ENCODE measurements at regions not wholly inside any gene's neighbourhood (a gene's known extent, or its start where the extent isn't known, plus 50 kb on each side); places are given as distances from the start of the nearest gene placed in this dataset.

DNA sequence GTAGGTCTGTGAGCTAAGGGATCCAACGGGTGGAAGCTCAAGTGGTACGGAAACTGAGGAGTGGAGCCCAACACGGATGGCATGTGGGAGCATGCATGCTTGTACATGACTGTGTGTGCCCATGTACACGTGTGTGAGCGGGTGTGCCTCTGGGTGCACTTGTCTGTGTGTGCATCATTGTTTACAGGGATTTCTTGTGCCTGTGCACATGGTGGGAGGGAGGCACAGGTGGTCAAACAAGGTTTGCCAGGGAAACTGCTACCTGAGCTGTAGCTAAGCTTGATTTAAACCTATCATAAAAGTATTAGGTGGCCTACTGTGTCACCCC is 122.5 kb upstream of the MAMLD1 start:
- no peaks in the 10 kb centered on the region for H3K36me3 ChIP-seq (replicated peaks in 1 of 2; ENCODE audit: control insufficient read depth in 1 of 2, insufficient read depth in 2 of 2, low read length in 2 of 2)
- no peak overlapping the region for H2AFZ ChIP-seq (ENCODE audit: low read length)
- peaks cover 15% of the 10 kb centered on the region for H3K4me1 ChIP-seq (ENCODE audit: insufficient read depth, low read length)
- DNase-seq (ENCODE audit: low spot score): no peak
- H3K27me3 ChIP-seq (ENCODE audit: control insufficient read depth in 1 of 2, insufficient read depth in 2 of 2, low read length in 2 of 2): no peaks in the 10 kb centered on the region
- ATAC-seq: no peak
- no peak overlapping the region for H3K27ac ChIP-seq (ENCODE audit: extremely low read length, insufficient read depth, low read length)
- H3K4me3 ChIP-seq (replicated peaks in 1 of 3; ENCODE audit: insufficient read depth in 1 of 3, low read depth in 2 of 3, low read length in 3 of 3): no peak overlapping the region
- no peaks in the 10 kb centered on the region for H3K9me3 ChIP-seq (ENCODE audit: low read length)
- FAIRE-seq: no peak
- no peak overlapping the region for H3K4me2 ChIP-seq (ENCODE audit: low read depth, low read length)
- no peaks in the 10 kb centered on the region for H4K20me1 ChIP-seq (ENCODE audit: insufficient read depth, low read length)
- in situ Hi-C loops (cut with HindIII; ENCODE audit: extremely low pct_ligation_motif_present, low pct_unique_long_range_greater_than_20kb): no loop called here
- H3K9ac ChIP-seq (ENCODE audit: insufficient read depth, low read depth, low read length): no peak overlapping the region
- WGBS (ENCODE audit: low lambda C conversion rate): no CpG with 5 or more reads among the region's 5 CpGs
- no peaks in the 10 kb centered on the region for H3K79me2 ChIP-seq (ENCODE audit: insufficient read depth, low read length)
- no TSS peak for BruUV-seq (replicated peaks)
- ChIA-PET POLR2A (no interaction called here), CTCF (ENCODE audit: low intra/inter-chr PET ratio, low total read pairs) (no interaction called here)
- intact Hi-C loops (cut with micrococcal nuclease; ENCODE audit: unreplicated experiment): no loop called here
- no peak for TF ChIP-seq ZKSCAN8 (CRISPR knock-in tag; IDR thresholded peaks at IDR 0.05; ENCODE audit: borderline replicate concordance)
- TF ChIP-seq, protein P1, sequence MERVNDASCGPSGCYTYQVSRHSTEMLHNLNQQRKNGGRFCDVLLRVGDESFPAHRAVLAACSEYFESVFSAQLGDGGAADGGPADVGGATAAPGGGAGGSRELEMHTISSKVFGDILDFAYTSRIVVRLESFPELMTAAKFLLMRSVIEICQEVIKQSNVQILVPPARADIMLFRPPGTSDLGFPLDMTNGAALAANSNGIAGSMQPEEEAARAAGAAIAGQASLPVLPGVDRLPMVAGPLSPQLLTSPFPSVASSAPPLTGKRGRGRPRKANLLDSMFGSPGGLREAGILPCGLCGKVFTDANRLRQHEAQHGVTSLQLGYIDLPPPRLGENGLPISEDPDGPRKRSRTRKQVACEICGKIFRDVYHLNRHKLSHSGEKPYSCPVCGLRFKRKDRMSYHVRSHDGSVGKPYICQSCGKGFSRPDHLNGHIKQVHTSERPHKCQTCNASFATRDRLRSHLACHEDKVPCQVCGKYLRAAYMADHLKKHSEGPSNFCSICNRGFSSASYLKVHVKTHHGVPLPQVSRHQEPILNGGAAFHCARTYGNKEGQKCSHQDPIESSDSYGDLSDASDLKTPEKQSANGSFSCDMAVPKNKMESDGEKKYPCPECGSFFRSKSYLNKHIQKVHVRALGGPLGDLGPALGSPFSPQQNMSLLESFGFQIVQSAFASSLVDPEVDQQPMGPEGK (CRISPR knock-in tag; IDR thresholded peaks at IDR 0.05): no peak
- no peak for TF ChIP-seq ZSCAN30 (CRISPR knock-in tag; IDR thresholded peaks at IDR 0.05)
- no peak for TF ChIP-seq ZNF354B (CRISPR knock-in tag; IDR thresholded peaks at IDR 0.05)
- no peak for TF ChIP-seq PRPF4 (IDR thresholded peaks at IDR 0.05; ENCODE audit: low read depth, low read length, poor library complexity, severe bottlenecking)
- TF ChIP-seq, protein P2, sequence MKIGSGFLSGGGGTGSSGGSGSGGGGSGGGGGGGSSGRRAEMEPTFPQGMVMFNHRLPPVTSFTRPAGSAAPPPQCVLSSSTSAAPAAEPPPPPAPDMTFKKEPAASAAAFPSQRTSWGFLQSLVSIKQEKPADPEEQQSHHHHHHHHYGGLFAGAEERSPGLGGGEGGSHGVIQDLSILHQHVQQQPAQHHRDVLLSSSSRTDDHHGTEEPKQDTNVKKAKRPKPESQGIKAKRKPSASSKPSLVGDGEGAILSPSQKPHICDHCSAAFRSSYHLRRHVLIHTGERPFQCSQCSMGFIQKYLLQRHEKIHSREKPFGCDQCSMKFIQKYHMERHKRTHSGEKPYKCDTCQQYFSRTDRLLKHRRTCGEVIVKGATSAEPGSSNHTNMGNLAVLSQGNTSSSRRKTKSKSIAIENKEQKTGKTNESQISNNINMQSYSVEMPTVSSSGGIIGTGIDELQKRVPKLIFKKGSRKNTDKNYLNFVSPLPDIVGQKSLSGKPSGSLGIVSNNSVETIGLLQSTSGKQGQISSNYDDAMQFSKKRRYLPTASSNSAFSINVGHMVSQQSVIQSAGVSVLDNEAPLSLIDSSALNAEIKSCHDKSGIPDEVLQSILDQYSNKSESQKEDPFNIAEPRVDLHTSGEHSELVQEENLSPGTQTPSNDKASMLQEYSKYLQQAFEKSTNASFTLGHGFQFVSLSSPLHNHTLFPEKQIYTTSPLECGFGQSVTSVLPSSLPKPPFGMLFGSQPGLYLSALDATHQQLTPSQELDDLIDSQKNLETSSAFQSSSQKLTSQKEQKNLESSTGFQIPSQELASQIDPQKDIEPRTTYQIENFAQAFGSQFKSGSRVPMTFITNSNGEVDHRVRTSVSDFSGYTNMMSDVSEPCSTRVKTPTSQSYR (CRISPR knock-in tag; IDR thresholded peaks at IDR 0.05; ENCODE audit: borderline replicate concordance): no peak
- no peak for TF ChIP-seq KDM5B (CRISPR knock-in tag; IDR thresholded peaks at IDR 0.05; ENCODE audit: borderline replicate concordance)
- no peak for TF ChIP-seq TP53 (CRISPR knock-in tag; conservative IDR thresholded peaks at IDR 0.05)
- no peak for TF ChIP-seq NR2F6 (IDR thresholded peaks at IDR 0.05)
- TF ChIP-seq NR2F6 (CRISPR knock-in tag; IDR thresholded peaks at IDR 0.05): no peak
- no peak for TF ChIP-seq CHD2 (IDR thresholded peaks at IDR 0.05; ENCODE audit: low read depth, low read length)
- TF ChIP-seq, protein P3, sequence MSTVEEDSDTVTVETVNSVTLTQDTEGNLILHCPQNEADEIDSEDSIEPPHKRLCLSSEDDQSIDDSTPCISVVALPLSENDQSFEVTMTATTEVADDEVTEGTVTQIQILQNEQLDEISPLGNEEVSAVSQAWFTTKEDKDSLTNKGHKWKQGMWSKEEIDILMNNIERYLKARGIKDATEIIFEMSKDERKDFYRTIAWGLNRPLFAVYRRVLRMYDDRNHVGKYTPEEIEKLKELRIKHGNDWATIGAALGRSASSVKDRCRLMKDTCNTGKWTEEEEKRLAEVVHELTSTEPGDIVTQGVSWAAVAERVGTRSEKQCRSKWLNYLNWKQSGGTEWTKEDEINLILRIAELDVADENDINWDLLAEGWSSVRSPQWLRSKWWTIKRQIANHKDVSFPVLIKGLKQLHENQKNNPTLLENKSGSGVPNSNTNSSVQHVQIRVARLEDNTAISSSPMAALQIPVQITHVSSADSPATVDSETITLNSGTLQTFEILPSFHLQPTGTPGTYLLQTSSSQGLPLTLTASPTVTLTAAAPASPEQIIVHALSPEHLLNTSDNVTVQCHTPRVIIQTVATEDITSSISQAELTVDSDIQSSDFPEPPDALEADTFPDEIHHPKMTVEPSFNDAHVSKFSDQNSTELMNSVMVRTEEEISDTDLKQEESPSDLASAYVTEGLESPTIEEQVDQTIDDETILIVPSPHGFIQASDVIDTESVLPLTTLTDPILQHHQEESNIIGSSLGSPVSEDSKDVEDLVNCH (CRISPR knock-in tag; IDR thresholded peaks at IDR 0.05): no peak
- TF ChIP-seq, protein P4, sequence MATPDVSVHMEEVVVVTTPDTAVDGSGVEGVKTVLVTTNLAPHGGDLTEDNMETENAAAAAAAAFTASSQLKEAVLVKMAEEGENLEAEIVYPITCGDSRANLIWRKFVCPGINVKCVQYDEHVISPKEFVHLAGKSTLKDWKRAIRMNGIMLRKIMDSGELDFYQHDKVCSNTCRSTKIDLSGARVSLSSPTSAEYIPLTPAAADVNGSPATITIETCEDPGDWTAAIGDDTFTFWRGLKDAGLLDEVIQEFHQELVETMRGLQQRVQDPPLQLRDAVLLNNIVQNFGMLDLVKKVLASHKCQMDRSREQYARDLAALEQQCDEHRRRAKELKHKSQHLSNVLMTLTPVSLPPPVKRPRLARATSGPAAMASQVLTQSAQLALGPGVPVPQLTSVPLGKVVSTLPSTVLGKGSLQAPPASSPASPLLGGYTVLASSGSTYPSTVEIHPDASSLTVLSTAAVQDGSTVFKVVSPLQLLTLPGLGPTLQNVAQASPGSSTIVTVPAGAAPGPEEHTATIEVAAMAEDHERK (CRISPR knock-in tag; IDR thresholded peaks at IDR 0.05; ENCODE audit: low read depth): no peak
- TF ChIP-seq, protein P5, sequence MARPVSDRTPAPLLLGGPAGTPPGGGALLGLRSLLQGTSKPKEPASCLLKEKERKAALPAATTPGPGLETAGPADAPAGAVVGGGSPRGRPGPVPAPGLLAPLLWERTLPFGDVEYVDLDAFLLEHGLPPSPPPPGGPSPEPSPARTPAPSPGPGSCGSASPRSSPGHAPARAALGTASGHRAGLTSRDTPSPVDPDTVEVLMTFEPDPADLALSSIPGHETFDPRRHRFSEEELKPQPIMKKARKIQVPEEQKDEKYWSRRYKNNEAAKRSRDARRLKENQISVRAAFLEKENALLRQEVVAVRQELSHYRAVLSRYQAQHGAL (CRISPR knock-in tag; IDR thresholded peaks at IDR 0.05; ENCODE audit: not compliant biosample characterization): no peak
- TF ChIP-seq PITX1 (CRISPR knock-in tag; IDR thresholded peaks at IDR 0.05): no peak
- TF ChIP-seq CREM (IDR thresholded peaks at IDR 0.05): no peak
- no peak for TF ChIP-seq CREM (CRISPR knock-in tag; IDR thresholded peaks at IDR 0.05)
- no peak for TF ChIP-seq KLF11 (CRISPR knock-in tag; IDR thresholded peaks at IDR 0.05)

Data from HepG2 (cell line).